Breast epithelium (tissue), 3 donors: ENCODE measurements at regions not wholly inside any gene's neighbourhood (a gene's known extent, or its start where the extent isn't known, plus 50 kb on each side); places are given as distances from the start of the nearest gene placed in this dataset.

Source experiments
- CTCF ChIP-seq, 3 donors: fragments of 450-650 bp; IDR thresholded peaks; one replicate each; pipeline ENCODE4 v1.5.1; 2016 to 2017; ENCODE audit warnings: antibody characterized with exemption in 3 of 3, mild to moderate bottlenecking in 3 of 3, moderate library complexity in 3 of 3
- POLR2A ChIP-seq: fragments of 450-650 bp; IDR thresholded peaks from one replicate; pipeline ENCODE4 v1.6.1; 2016; ENCODE audit warnings: antibody characterized with exemption, mild to moderate bottlenecking, moderate library complexity

DNA sequence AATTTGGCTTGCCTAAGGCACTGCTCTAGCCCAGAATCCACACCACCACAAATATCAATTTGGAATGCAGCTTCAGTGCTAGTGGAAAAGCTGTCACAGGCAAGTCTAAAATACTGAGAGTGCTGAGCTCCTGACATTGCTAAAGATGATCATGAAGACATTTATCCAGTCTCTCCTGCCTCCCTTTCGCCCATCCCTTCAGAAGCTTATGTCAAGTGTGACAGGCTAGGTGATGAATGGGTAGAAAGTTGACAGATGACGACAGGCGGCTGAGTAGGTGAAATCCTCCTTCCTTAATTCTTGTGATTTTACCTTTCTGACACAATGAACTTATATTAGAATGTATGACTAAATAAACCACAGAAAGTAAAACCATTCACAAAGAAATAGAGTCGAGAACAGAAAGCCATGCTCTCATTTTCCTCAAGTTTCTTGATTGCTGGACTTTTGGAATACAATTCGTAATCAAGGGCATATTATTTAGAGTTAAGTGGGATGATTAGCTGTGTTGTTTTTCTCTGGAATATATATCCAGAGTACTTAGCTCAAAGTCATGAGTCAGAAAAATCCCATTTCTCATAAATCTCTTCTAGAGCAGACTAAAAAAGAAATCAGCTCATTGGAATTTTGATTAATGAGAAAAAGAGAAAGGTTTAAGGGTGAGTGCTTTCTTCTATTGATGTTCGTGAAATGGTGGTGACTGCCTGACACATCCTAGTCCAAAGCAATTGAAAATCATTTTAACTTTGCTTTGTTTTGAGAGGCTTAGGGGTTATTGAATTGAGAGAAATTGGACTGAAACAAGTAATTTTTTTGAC is 1228.2 kb upstream of the CITED2 start:
- no peak for TF ChIP-seq CTCF (IDR thresholded peaks at IDR 0.05)
- TF ChIP-seq POLR2A = no peak
